Pancreas (tissue), 10 donors: ENCODE measurements at regions not wholly inside any gene's neighbourhood (a gene's known extent, or its start where the extent isn't known, plus 50 kb on each side); places are given as distances from the start of the nearest gene placed in this dataset.
A peak's percentile ranks its signal among the peaks of the same experiment; 100 is the strongest.

Source experiments
- ATAC-seq, 4 donors: fragments of 200-7000 bp; cut with Tn5 transposase; one replicate each; pipeline versions ENCODE4 v1.8.0 to v1.9.1; 2020; ENCODE audit warnings: mild to moderate bottlenecking in 4 of 4, moderate library complexity in 4 of 4
- DNase-seq, 6 donors: peaks; one replicate each; pipeline ENCODE4 v3.0.0-alpha.2; 2020
- FAIRE-seq: peaks from 2 replicates; lab custom pipeline; 2012; peaks lifted over from hg19 to GRCh38; lab: Jason Lieb, UNC
- H3K27ac ChIP-seq, 4 donors: fragments of 200-600 bp; sonication (generic); 1 replicate in 3 of 4; 2 replicates in 1 of 4; pipeline versions ENCODE4 v1.5.0 to v1.8.0; 2020
- H3K27me3 ChIP-seq, 4 donors: fragments of 200-600 bp; one replicate each; pipeline ENCODE4 v1.8.0; 2021
- H3K36me3 ChIP-seq, 3 donors: fragments of 200-600 bp; sonication (generic) in 1 of 3; one replicate each; pipeline versions ENCODE4 v1.5.0 to v1.8.0; 2020 to 2021
- H3K4me1 ChIP-seq, 3 donors: fragments of 200-600 bp; one replicate each; pipeline ENCODE4 v1.8.0; 2021
- H3K4me3 ChIP-seq, 4 donors: fragments of 200-600 bp; sonication (generic) in 2 of 4; one replicate each; pipeline versions ENCODE4 v1.5.0 to v1.8.0; 2020 to 2021
- H3K9me3 ChIP-seq, 4 donors: fragments of 200-600 bp; one replicate each; pipeline ENCODE4 v1.8.0; 2021
- CTCF ChIP-seq, 4 donors: fragments of 200-600 bp; sonication (generic) in 3 of 4; IDR thresholded peaks; one replicate each; pipeline versions ENCODE4 v1.5.0 to v1.8.0; 2021; ENCODE audit warnings: antibody characterized with exemption in 4 of 4
- WGBS, 2 donors: extraction: QIAGEN DNeasy Blood & Tissue Kit; methylation state at CpG; one replicate each; pipeline ENCODE4 v1.1.7; 2013; 5-methylcytosine and 5-hydroxymethylcytosine counted together
- intact Hi-C, 3 donors: fragments of 100-400 bp; cut with DNase I; formaldehyde crosslinking; loops; one replicate each; pipeline versions ENCODE4 v1.11.1 to v1.14.2; 2022
- donor health status: healthy with polysubstance abuse.
- donor health status: DM: no; HTN: no; CAD: no; lungs with moderate emphysema.
- donor health status: DM: no; HTN: no; CAD: no.
- donor health status: control.
- donor health status: control.
- donor health status: Bipolar disorder and iron deficiency.
- donor health status: DM: yes; HTN: yes; CAD: no.
- donor health status: DM: no; HTN: no; CAD: no.
- donor health status: DM: no; HTN: no; CAD: no.
- donor health status: DM: yes; HTN: yes; CAD: no.

GRCh38 chr12:75959506-75959905, 72.1 kb downstream of the PHLDA1 start:
- Histone ChIP-seq H3K4me3 (no peak overlapping the region), H3K27me3 (no peaks in the 10 kb centered on the region), H3K9me3 (no peaks in the 10 kb centered on the region), H3K36me3 (no peaks in the 10 kb centered on the region), H3K4me1 (peaks cover 14 to 34% (median 29%) of the 10 kb centered on the region in 3 donors), H3K27ac (peak overlapping the region in 2 of 4 donors; percentile 19 to 75)
- ATAC-seq (no peak), FAIRE-seq (no peak), DNase-seq (no peak)
- WGBS, 2 donors = 37 to 46% methylated on average over 2 of the region's 2 CpGs
- TF ChIP-seq CTCF (IDR thresholded peaks at IDR 0.05) = no peak
- intact Hi-C loops = no loop called here

GRCh38 chr12:75959060-75959459, 72.5 kb downstream of the PHLDA1 start:
- H3K36me3 ChIP-seq = no peaks in the 10 kb centered on the region
- H3K9me3 ChIP-seq = no peaks in the 10 kb centered on the region
- no peaks in the 10 kb centered on the region for H3K27me3 ChIP-seq
- 28 to 34% methylated on average over 2 of the region's 2 CpGs for WGBS, 2 donors
- no peak for TF ChIP-seq CTCF (IDR thresholded peaks at IDR 0.05)
- ATAC-seq = no peak
- H3K4me1 ChIP-seq = peaks cover 14 to 38% (median 32%) of the 10 kb centered on the region in 3 donors
- H3K27ac ChIP-seq = peak overlapping the region in 2 of 4 donors; percentile 19 to 75
- intact Hi-C loops = no loop called here
- FAIRE-seq = no peak
- DNase-seq = no peak
- H3K4me3 ChIP-seq = no peak overlapping the region

- H3K4me1 ChIP-seq = peaks cover 12 to 54% (median 46%) of the 10 kb centered on the region in 3 donors
- H3K27ac ChIP-seq = no peak overlapping the region
- ATAC-seq = no peak
- WGBS, 2 donors = 77 to 78% methylated on average over 3 of the region's 3 CpGs
- no peak for DNase-seq
- H3K27me3 ChIP-seq = no peaks in the 10 kb centered on the region
- no peak for TF ChIP-seq CTCF (IDR thresholded peaks at IDR 0.05)
- H3K36me3 ChIP-seq = no peaks in the 10 kb centered on the region
- FAIRE-seq = no peak
- intact Hi-C loops = no loop called here
- H3K4me3 ChIP-seq = no peak overlapping the region
- no peaks in the 10 kb centered on the region for H3K9me3 ChIP-seq
Measured at GRCh38 chr12:75955251-75955650, 76.3 kb downstream of the PHLDA1 start.

GRCh38 chr12:75954749-75955148, 76.8 kb downstream of the PHLDA1 start:
- Histone ChIP-seq H3K9me3 (no peaks in the 10 kb centered on the region), H3K4me1 (peaks cover 7 to 49% (median 44%) of the 10 kb centered on the region in 3 donors), H3K27me3 (no peaks in the 10 kb centered on the region), H3K4me3 (no peak overlapping the region), H3K27ac (no peak overlapping the region), H3K36me3 (no peaks in the 10 kb centered on the region)
- no peak for ATAC-seq
- no peak for TF ChIP-seq CTCF (IDR thresholded peaks at IDR 0.05)
- intact Hi-C loops = no loop called here
- DNase-seq = no peak
- 97 to 98% methylated on average over 2 of the region's 2 CpGs for WGBS, 2 donors
- no peak for FAIRE-seq

GRCh38 chr12:75954041-75954440, 77.5 kb downstream of the PHLDA1 start:
- peak overlapping the region in 2 of 4 donors; percentile 60 to 61 for H3K27ac ChIP-seq
- H3K9me3 ChIP-seq = no peaks in the 10 kb centered on the region
- FAIRE-seq (no peak), DNase-seq (no peak), ATAC-seq (peak; percentile 40 to 80 (median 66))
- no peaks in the 10 kb centered on the region for H3K36me3 ChIP-seq
- intact Hi-C loops = no loop called here
- no peak overlapping the region for H3K4me3 ChIP-seq
- TF ChIP-seq CTCF (IDR thresholded peaks at IDR 0.05) = no peak
- H3K27me3 ChIP-seq = no peaks in the 10 kb centered on the region
- 71 to 81% methylated on average over 3 of the region's 3 CpGs for WGBS, 2 donors
- peaks cover under 1 to 42% (median 37%) of the 10 kb centered on the region in 3 donors for H3K4me1 ChIP-seq
